GM18511 (cell line): ENCODE measurements at regions not wholly inside any gene's neighbourhood (a gene's known extent, or its start where the extent isn't known, plus 50 kb on each side); places are given as distances from the start of the nearest gene placed in this dataset.

Experiments used
- ATAC-seq: cut with Tn5 transposase; IDR thresholded peaks from one replicate; pipeline ENCODE4 v1.9.1; 2021; ENCODE audit warnings: mild to moderate bottlenecking, moderate library complexity; ENCODE audit not compliant: unreplicated experiment

GRCh38 chr3:181764544-181764943, 52.8 kb downstream of the SOX2 start:
- no peak for ATAC-seq

- no peak for ATAC-seq
Observed at GRCh38 chr3:181770296-181770695, 58.6 kb downstream of the SOX2 start.

GRCh38 chr3:181771120-181771519, 59.4 kb downstream of the SOX2 start:
- ATAC-seq, result no peak

- ATAC-seq, result no peak
Observed at GRCh38 chr3:181772166-181772565, 60.4 kb downstream of the SOX2 start.

- no peak for ATAC-seq
Observed at GRCh38 chr3:181773921-181774320, 62.2 kb downstream of the SOX2 start.

- no peak for ATAC-seq
Observed at GRCh38 chr3:181782306-181782954, 70.7 kb downstream of the SOX2 start.

GRCh38 chr3:181790561-181790960, 78.8 kb downstream of the SOX2 start:
- no peak for ATAC-seq

GRCh38 chr3:181791056-181791955, 79.6 kb downstream of the SOX2 start:
- no peak for ATAC-seq

GRCh38 chr3:181793006-181793405, 81.3 kb downstream of the SOX2 start:
- no peak for ATAC-seq

- no peak for ATAC-seq
Observed at GRCh38 chr3:181794011-181794790, 82.5 kb downstream of the SOX2 start.

GRCh38 chr3:181796641-181797040, 84.9 kb downstream of the SOX2 start:
- ATAC-seq, result no peak

GRCh38 chr3:181797431-181797830, 85.7 kb downstream of the SOX2 start:
- no peak for ATAC-seq

GRCh38 chr3:181805703-181806102, 94.0 kb downstream of the SOX2 start:
- no peak for ATAC-seq

- ATAC-seq, result no peak
Observed at GRCh38 chr3:181808053-181808452, 96.3 kb downstream of the SOX2 start.

- no peak for ATAC-seq
Observed at GRCh38 chr3:181823716-181824115, 112.0 kb downstream of the SOX2 start.

- ATAC-seq, result no peak
Observed at GRCh38 chr3:181824961-181825360, 113.2 kb downstream of the SOX2 start.

- ATAC-seq, result no peak
Observed at GRCh38 chr3:181839039-181839915, 127.6 kb downstream of the SOX2 start.

- no peak for ATAC-seq
Observed at GRCh38 chr3:181839916-181840297, 128.2 kb downstream of the SOX2 start.

- no peak for ATAC-seq
Observed at GRCh38 chr3:181844211-181844610, 132.5 kb downstream of the SOX2 start.

GRCh38 chr3:181847276-181847675, 135.6 kb downstream of the SOX2 start:
- no peak for ATAC-seq

- ATAC-seq, result no peak
Observed at GRCh38 chr3:181851063-181851462, 139.3 kb downstream of the SOX2 start.
